Loucy (cell line): ENCODE measurements at regions not wholly inside any gene's neighbourhood (a gene's known extent, or its start where the extent isn't known, plus 50 kb on each side); places are given as distances from the start of the nearest gene placed in this dataset.

ENCODE experiments used
- H2AFZ ChIP-seq: fragments of 200-600 bp; sonication (generic); 2 replicates; pipeline ENCODE4 v1.6.0; 2016; ENCODE audit warnings: antibody characterized with exemption, mild to moderate bottlenecking, low read length, moderate library complexity
- H3F3A ChIP-seq: fragments of 200-600 bp; 2 replicates; pipeline ENCODE4 v1.6.0; 2016; ENCODE audit warnings: antibody characterized with exemption, low read depth, mild to moderate bottlenecking
- H3K27me3 ChIP-seq: fragments of 200-600 bp; sonication (generic); 2 replicates; pipeline ENCODE4 v1.6.1; 2014; ENCODE audit warnings: low read length, mild to moderate bottlenecking; ENCODE audit not compliant: insufficient read depth, poor library complexity, severe bottlenecking
- H3K36me3 ChIP-seq: fragments of 200-600 bp; sonication (generic); 2 replicates; pipeline ENCODE4 v1.6.1; 2016; ENCODE audit warnings: low read length; ENCODE audit not compliant: insufficient read depth
- H3K4me1 ChIP-seq: fragments of 200-600 bp; sonication (generic); 2 replicates; pipeline ENCODE4 v1.5.1; 2014; ENCODE audit warnings: low read length, mild to moderate bottlenecking; ENCODE audit not compliant: insufficient read depth, poor library complexity, severe bottlenecking
- H3K4me2 ChIP-seq: fragments of 200-600 bp; sonication (generic); 2 replicates; pipeline ENCODE4 v1.6.0; 2014; ENCODE audit warnings: antibody characterized with exemption, low read length, low read depth, mild to moderate bottlenecking; ENCODE audit not compliant: poor library complexity, severe bottlenecking
- H3K4me3 ChIP-seq: fragments of 200-600 bp; sonication (generic); 2 replicates; pipeline ENCODE4 v1.5.1; 2014; ENCODE audit warnings: low read length, mild to moderate bottlenecking, mixed read lengths; ENCODE audit not compliant: poor library complexity, severe bottlenecking
- H3K79me2 ChIP-seq: fragments of 200-600 bp; sonication (generic); 2 replicates; pipeline ENCODE4 v1.6.1; 2014; ENCODE audit warnings: low read length; ENCODE audit not compliant: insufficient read depth
- H3K9ac ChIP-seq: fragments of 200-600 bp; sonication (generic); 2 replicates; pipeline ENCODE4 v1.6.0; 2014; ENCODE audit warnings: mild to moderate bottlenecking, low read depth, low read length, moderate library complexity; ENCODE audit not compliant: poor library complexity, severe bottlenecking
- H3K9me2 ChIP-seq: fragments of 200-600 bp; sonication (generic); replicated peaks from 2 replicates; pipeline ENCODE4 v1.6.1; 2016; ENCODE audit warnings: low read depth, low read length, mixed read lengths
- H3K9me3 ChIP-seq: fragments of 200-600 bp; sonication (generic); 2 replicates; pipeline ENCODE4 v1.6.1; 2014; ENCODE audit warnings: mild to moderate bottlenecking, antibody characterized with exemption, low read length, low read depth; ENCODE audit not compliant: insufficient read depth
- H4K20me1 ChIP-seq: fragments of 200-600 bp; sonication (generic); 2 replicates; pipeline ENCODE4 v1.6.0; 2014; ENCODE audit warnings: antibody characterized with exemption, low read length, mild to moderate bottlenecking; ENCODE audit not compliant: insufficient read depth, poor library complexity, severe bottlenecking
- CTCF ChIP-seq: fragments of 200-600 bp; sonication (generic); conservative IDR thresholded peaks from 2 replicates; pipeline ENCODE4 v1.5.1; 2014; ENCODE audit warnings: mild to moderate bottlenecking, antibody characterized with exemption, low read length
- EZH2phosphoT487 ChIP-seq: fragments of 200-600 bp; IDR thresholded peaks from 2 replicates; pipeline ENCODE4 v1.6.1; 2018; ENCODE audit warnings: antibody characterized with exemption, mild to moderate bottlenecking, moderate library complexity, borderline replicate concordance

GRCh38 chr17:65430209-65430833, 131.1 kb downstream of the AXIN2 start:
- Histone ChIP-seq H3K9me2 (no peaks in the 10 kb centered on the region), H3K4me1 (peaks cover 12% of the 10 kb centered on the region), H3K9me3 (no peaks in the 10 kb centered on the region), H4K20me1 (no peaks in the 10 kb centered on the region), H3K27me3 (no peaks in the 10 kb centered on the region), H3K4me3 (no peak overlapping the region), H3K4me2 (no peak overlapping the region), H3F3A (no peaks in the 10 kb centered on the region), H2AFZ (no peak overlapping the region), H3K36me3 (no peaks in the 10 kb centered on the region), H3K79me2 (no peaks in the 10 kb centered on the region), H3K9ac (no peak overlapping the region)
- TF ChIP-seq CTCF, result no peak
- no peak for TF ChIP-seq EZH2phosphoT487

GRCh38 chr17:65423346-65424140, 137.9 kb downstream of the AXIN2 start:
- Histone ChIP-seq H3K9ac (no peak overlapping the region), H4K20me1 (no peaks in the 10 kb centered on the region), H3K79me2 (no peaks in the 10 kb centered on the region), H3F3A (no peaks in the 10 kb centered on the region), H3K36me3 (no peaks in the 10 kb centered on the region), H3K9me3 (no peaks in the 10 kb centered on the region), H3K4me2 (no peak overlapping the region), H3K9me2 (no peaks in the 10 kb centered on the region), H2AFZ (no peak overlapping the region), H3K27me3 (no peaks in the 10 kb centered on the region), H3K4me3 (no peak overlapping the region), H3K4me1 (no peaks in the 10 kb centered on the region)
- no peak for TF ChIP-seq EZH2phosphoT487
- TF ChIP-seq CTCF, result no peak

GRCh38 chr17:65418622-65419021, 142.8 kb downstream of the AXIN2 start:
- Histone ChIP-seq H3K9me3 (no peaks in the 10 kb centered on the region), H3K79me2 (no peaks in the 10 kb centered on the region), H2AFZ (no peak overlapping the region), H3K27me3 (no peaks in the 10 kb centered on the region), H4K20me1 (no peaks in the 10 kb centered on the region), H3K4me1 (no peaks in the 10 kb centered on the region), H3K9me2 (no peaks in the 10 kb centered on the region), H3K9ac (no peak overlapping the region), H3K4me3 (no peak overlapping the region), H3K36me3 (no peaks in the 10 kb centered on the region), H3K4me2 (no peak overlapping the region), H3F3A (no peaks in the 10 kb centered on the region)
- no peak for TF ChIP-seq EZH2phosphoT487
- TF ChIP-seq CTCF, result peak; percentile 33; the same call in 1 of the 2 replicates
